ENCODE measurements at regions not wholly inside any gene's neighbourhood (a gene's known extent, or its start where the extent isn't known, plus 50 kb on each side); places are given as distances from the start of the nearest gene placed in this dataset.
"Not testable (repeated sequence)": the region's sequence is repeated elsewhere in the genome, so short reads cannot be mapped to it uniquely, and the experiment has no call there.

DNA sequence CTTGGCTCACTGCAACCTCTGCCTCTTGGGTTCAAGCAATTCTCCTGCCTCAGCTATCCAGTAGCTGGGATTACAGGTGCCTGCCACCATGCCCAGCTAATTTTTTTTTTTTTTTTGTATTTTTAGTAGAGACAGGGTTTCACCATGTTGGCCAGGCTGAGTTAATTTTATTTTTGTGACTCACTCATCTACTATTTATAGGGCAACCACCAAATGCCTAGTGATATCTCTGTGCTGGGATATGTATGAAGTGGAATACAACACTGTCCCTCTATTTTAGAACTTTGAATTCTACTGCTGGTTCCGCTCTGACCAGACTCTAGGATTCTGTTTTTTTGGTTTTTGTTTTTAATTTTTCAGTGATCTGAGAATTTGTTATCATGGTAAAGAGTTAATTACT, 188.6 kb upstream of the CDH11 start:
- not testable (repeated sequence) for H3K27me3 ChIP-seq (ENCODE audit: control insufficient read depth, insufficient read depth, low read length); H3K4me1 ChIP-seq (ENCODE audit: control insufficient read depth, insufficient read depth, low read length); H3K36me3 ChIP-seq (ENCODE audit: control insufficient read depth, insufficient read depth, low read length); H3K9me3 ChIP-seq (ENCODE audit: control insufficient read depth, insufficient read depth, low read length); DNase-seq (ENCODE audit: low read depth in 4 of 6, low spot score in 6 of 6); H3K4me3 ChIP-seq (ENCODE audit: low read depth, low read length); H3K27ac ChIP-seq (ENCODE audit: low read depth, low read length)
- WGBS (ENCODE audit: insufficient coverage) = 100% methylated on average over 1 of the region's 1 CpG

DNA sequence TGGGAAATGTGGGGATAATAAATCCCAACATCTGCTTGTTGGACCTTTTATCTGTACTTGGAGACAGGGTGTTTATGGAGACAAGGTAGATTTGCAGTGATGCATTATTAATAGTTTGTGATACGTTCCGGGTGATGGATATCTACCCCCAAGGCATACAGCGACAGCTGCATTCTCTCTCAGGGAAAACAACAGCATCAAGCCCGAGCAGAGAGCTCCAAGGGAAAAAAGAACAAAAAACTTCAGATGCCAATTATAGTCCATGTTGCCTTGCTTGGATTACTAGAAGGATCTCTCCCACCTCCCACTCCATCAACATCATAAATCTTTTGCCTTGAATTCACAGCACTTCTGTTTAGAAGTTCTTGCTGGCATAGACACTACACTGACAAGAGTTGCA, 187.5 kb upstream of the CDH11 start:
- 32% methylated on average over 4 of the region's 4 CpGs for WGBS (ENCODE audit: insufficient coverage)
- peak in 1 of 6 donors; percentile 57 for DNase-seq (ENCODE audit: low read depth in 4 of 6, low spot score in 6 of 6)
- Histone ChIP-seq H3K4me1 (ENCODE audit: control insufficient read depth, insufficient read depth, low read length) (no peaks in the 10 kb centered on the region), H3K27me3 (ENCODE audit: control insufficient read depth, insufficient read depth, low read length) (no peaks in the 10 kb centered on the region), H3K4me3 (ENCODE audit: low read depth, low read length) (no peak overlapping the region), H3K9me3 (ENCODE audit: control insufficient read depth, insufficient read depth, low read length) (no peaks in the 10 kb centered on the region), H3K36me3 (ENCODE audit: control insufficient read depth, insufficient read depth, low read length) (no peaks in the 10 kb centered on the region), H3K27ac (ENCODE audit: low read depth, low read length) (no peak overlapping the region)

- H3K27ac ChIP-seq (ENCODE audit: low read depth, low read length) = no peak overlapping the region
- no peaks in the 10 kb centered on the region for H3K4me1 ChIP-seq (ENCODE audit: control insufficient read depth, insufficient read depth, low read length)
- H3K9me3 ChIP-seq (ENCODE audit: control insufficient read depth, insufficient read depth, low read length) = no peaks in the 10 kb centered on the region
- no peak for DNase-seq (ENCODE audit: low read depth in 4 of 6, low spot score in 6 of 6)
- H3K27me3 ChIP-seq (ENCODE audit: control insufficient read depth, insufficient read depth, low read length) = no peaks in the 10 kb centered on the region
- H3K36me3 ChIP-seq (ENCODE audit: control insufficient read depth, insufficient read depth, low read length) = no peaks in the 10 kb centered on the region
- WGBS (ENCODE audit: insufficient coverage) = 70% methylated on average over 2 of the region's 2 CpGs
- no peak overlapping the region for H3K4me3 ChIP-seq (ENCODE audit: low read depth, low read length)
Observed at GRCh38 chr16:65308506-65308905, 186.6 kb upstream of the CDH11 start.

DNA sequence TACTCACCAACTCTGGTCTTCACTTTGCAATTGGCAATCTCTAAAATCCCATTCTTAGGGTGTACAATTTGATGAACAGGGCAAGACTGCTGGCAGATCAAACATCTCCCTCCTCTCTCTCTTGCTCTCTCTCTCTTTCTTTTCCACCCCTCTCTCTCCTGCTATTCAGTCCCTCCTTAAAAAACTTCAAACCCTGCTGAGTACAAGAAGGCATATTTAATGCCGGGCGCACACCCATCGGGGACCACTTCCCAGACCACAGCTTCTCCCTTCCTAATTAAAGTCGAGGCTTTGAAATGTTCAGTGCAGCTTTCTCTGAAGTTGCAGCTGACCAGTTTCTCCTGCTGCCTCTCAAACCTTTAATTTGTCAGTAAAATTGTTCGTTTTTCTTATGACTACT, 185.4 kb upstream of the CDH11 start:
- no peak for DNase-seq (ENCODE audit: low read depth in 4 of 6, low spot score in 6 of 6)
- WGBS (ENCODE audit: insufficient coverage) = 57% methylated on average over 5 of the region's 5 CpGs
- H3K4me1 ChIP-seq (ENCODE audit: control insufficient read depth, insufficient read depth, low read length) = no peaks in the 10 kb centered on the region
- H3K4me3 ChIP-seq (ENCODE audit: low read depth, low read length) = no peak overlapping the region
- no peaks in the 10 kb centered on the region for H3K36me3 ChIP-seq (ENCODE audit: control insufficient read depth, insufficient read depth, low read length)
- no peak overlapping the region for H3K27ac ChIP-seq (ENCODE audit: low read depth, low read length)
- H3K9me3 ChIP-seq (ENCODE audit: control insufficient read depth, insufficient read depth, low read length) = no peaks in the 10 kb centered on the region
- no peaks in the 10 kb centered on the region for H3K27me3 ChIP-seq (ENCODE audit: control insufficient read depth, insufficient read depth, low read length)

- no CpG with 5 or more reads among the region's 2 CpGs for WGBS (ENCODE audit: insufficient coverage)
- no peaks in the 10 kb centered on the region for H3K9me3 ChIP-seq (ENCODE audit: control insufficient read depth, insufficient read depth, low read length)
- no peak overlapping the region for H3K4me3 ChIP-seq (ENCODE audit: low read depth, low read length)
- no peaks in the 10 kb centered on the region for H3K27me3 ChIP-seq (ENCODE audit: control insufficient read depth, insufficient read depth, low read length)
- H3K27ac ChIP-seq (ENCODE audit: low read depth, low read length) = no peak overlapping the region
- H3K36me3 ChIP-seq (ENCODE audit: control insufficient read depth, insufficient read depth, low read length) = no peaks in the 10 kb centered on the region
- DNase-seq (ENCODE audit: low read depth in 4 of 6, low spot score in 6 of 6) = no peak
- no peaks in the 10 kb centered on the region for H3K4me1 ChIP-seq (ENCODE audit: control insufficient read depth, insufficient read depth, low read length)
Observed at GRCh38 chr16:65306722-65307121, 184.9 kb upstream of the CDH11 start.

GRCh38 chr16:65306300-65306699, 184.4 kb upstream of the CDH11 start:
- Histone ChIP-seq H3K4me1 (ENCODE audit: control insufficient read depth, insufficient read depth, low read length) (no peaks in the 10 kb centered on the region), H3K27ac (ENCODE audit: low read depth, low read length) (no peak overlapping the region), H3K27me3 (ENCODE audit: control insufficient read depth, insufficient read depth, low read length) (no peaks in the 10 kb centered on the region), H3K4me3 (ENCODE audit: low read depth, low read length) (no peak overlapping the region), H3K9me3 (ENCODE audit: control insufficient read depth, insufficient read depth, low read length) (no peaks in the 10 kb centered on the region), H3K36me3 (ENCODE audit: control insufficient read depth, insufficient read depth, low read length) (no peaks in the 10 kb centered on the region)
- 40% methylated on average over 1 of the region's 1 CpG for WGBS (ENCODE audit: insufficient coverage)
- DNase-seq (ENCODE audit: low read depth in 4 of 6, low spot score in 6 of 6) = no peak

DNA sequence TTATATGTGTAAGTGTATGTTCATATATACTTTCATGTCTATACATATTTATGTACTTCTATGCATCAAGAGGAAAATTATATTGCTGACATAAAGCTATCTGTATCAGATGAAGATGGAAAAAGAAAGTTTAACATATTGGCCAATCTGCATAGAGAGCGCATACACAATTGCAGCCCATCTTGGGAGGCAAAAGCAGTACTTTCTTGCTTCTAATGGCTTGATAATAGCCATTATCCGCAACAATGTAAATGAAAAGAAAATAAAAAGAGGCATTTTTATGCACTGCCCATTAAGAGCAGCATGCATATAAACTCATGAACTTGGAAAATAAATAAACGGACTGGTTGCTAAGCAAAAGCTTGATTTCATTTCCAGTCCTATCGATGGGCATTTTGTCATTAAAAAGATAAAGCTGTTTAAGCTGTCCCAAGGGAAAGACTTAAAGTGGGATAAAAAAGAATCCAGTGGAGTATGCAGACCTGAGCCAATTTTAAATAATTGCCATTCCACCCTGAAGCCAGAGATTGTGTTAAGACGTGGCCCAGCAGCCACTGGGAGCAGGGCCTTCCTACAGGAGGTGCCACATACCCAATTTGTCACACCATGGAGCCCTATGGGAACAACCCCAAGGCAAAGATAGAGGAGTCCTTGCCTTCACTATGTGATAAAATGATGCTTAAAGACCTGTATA, 183.6 kb upstream of the CDH11 start:
- peak in 1 of 6 donors; percentile 78 for DNase-seq (ENCODE audit: low read depth in 4 of 6, low spot score in 6 of 6)
- H3K27me3 ChIP-seq (ENCODE audit: control insufficient read depth, insufficient read depth, low read length) = no peaks in the 10 kb centered on the region
- WGBS (ENCODE audit: insufficient coverage) = 32% methylated on average over 4 of the region's 5 CpGs
- H3K27ac ChIP-seq (ENCODE audit: low read depth, low read length) = no peak overlapping the region
- H3K4me3 ChIP-seq (ENCODE audit: low read depth, low read length) = no peak overlapping the region
- no peaks in the 10 kb centered on the region for H3K9me3 ChIP-seq (ENCODE audit: control insufficient read depth, insufficient read depth, low read length)
- no peaks in the 10 kb centered on the region for H3K36me3 ChIP-seq (ENCODE audit: control insufficient read depth, insufficient read depth, low read length)
- H3K4me1 ChIP-seq (ENCODE audit: control insufficient read depth, insufficient read depth, low read length) = no peaks in the 10 kb centered on the region

GRCh38 chr16:65301029-65301428, 179.2 kb upstream of the CDH11 start:
- no peak for DNase-seq (ENCODE audit: low read depth in 4 of 6, low spot score in 6 of 6)
- H3K36me3 ChIP-seq (ENCODE audit: control insufficient read depth, insufficient read depth, low read length) = no peaks in the 10 kb centered on the region
- no peak overlapping the region for H3K27ac ChIP-seq (ENCODE audit: low read depth, low read length)
- H3K4me3 ChIP-seq (ENCODE audit: low read depth, low read length) = no peak overlapping the region
- no peaks in the 10 kb centered on the region for H3K27me3 ChIP-seq (ENCODE audit: control insufficient read depth, insufficient read depth, low read length)
- no peaks in the 10 kb centered on the region for H3K9me3 ChIP-seq (ENCODE audit: control insufficient read depth, insufficient read depth, low read length)
- no peaks in the 10 kb centered on the region for H3K4me1 ChIP-seq (ENCODE audit: control insufficient read depth, insufficient read depth, low read length)
- WGBS (ENCODE audit: insufficient coverage) = no CpG with 5 or more reads among the region's 1 CpG

- Histone ChIP-seq H3K27me3 (ENCODE audit: control insufficient read depth, insufficient read depth, low read length) (no peaks in the 10 kb centered on the region), H3K4me3 (ENCODE audit: low read depth, low read length) (no peak overlapping the region), H3K36me3 (ENCODE audit: control insufficient read depth, insufficient read depth, low read length) (no peaks in the 10 kb centered on the region), H3K27ac (ENCODE audit: low read depth, low read length) (no peak overlapping the region), H3K4me1 (ENCODE audit: control insufficient read depth, insufficient read depth, low read length) (no peaks in the 10 kb centered on the region), H3K9me3 (ENCODE audit: control insufficient read depth, insufficient read depth, low read length) (no peaks in the 10 kb centered on the region)
- no peak for DNase-seq (ENCODE audit: low read depth in 4 of 6, low spot score in 6 of 6)
Observed at GRCh38 chr16:65297453-65297852, 175.6 kb upstream of the CDH11 start.

DNA sequence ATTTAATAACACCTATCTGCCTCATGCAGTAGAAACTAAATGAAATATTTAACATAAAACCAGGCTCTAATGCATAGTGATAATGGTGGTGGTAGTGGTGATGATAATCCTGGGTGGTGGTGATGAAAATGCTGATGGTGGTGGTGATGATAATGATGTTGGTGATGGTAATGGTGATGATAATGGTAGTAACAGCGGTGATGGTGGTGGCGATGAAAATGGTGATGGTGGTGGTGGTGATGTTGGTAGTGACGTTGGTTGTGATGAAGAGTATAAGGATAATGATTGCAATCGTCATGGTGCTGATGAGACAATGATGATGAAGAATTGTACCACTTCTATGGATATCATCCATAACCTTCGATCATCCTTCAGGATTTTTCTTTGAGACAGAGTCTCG, 173.7 kb upstream of the CDH11 start:
- DNase-seq (ENCODE audit: low read depth in 4 of 6, low spot score in 6 of 6) = no peak
- WGBS (ENCODE audit: insufficient coverage) = 93% methylated on average over 3 of the region's 6 CpGs
- H3K4me1 ChIP-seq (ENCODE audit: control insufficient read depth, insufficient read depth, low read length) = no peaks in the 10 kb centered on the region

More for the DNA sequence above, 173.7 kb upstream of the CDH11 start:
- Histone ChIP-seq H3K4me3 (ENCODE audit: low read depth, low read length) (no peak overlapping the region), H3K27me3 (ENCODE audit: control insufficient read depth, insufficient read depth, low read length) (no peaks in the 10 kb centered on the region), H3K27ac (ENCODE audit: low read depth, low read length) (no peak overlapping the region), H3K36me3 (ENCODE audit: control insufficient read depth, insufficient read depth, low read length) (no peaks in the 10 kb centered on the region), H3K9me3 (ENCODE audit: control insufficient read depth, insufficient read depth, low read length) (no peaks in the 10 kb centered on the region)
